ENCODE measurements at regions not wholly inside any gene's neighbourhood (a gene's known extent, or its start where the extent isn't known, plus 50 kb on each side); places are given as distances from the start of the nearest gene placed in this dataset.

- Mint-ChIP-seq H3K9me3 (peaks cover 0 to 9% (median 0%) of the 10 kb centered on the region in 11 donors), H3K4me3 (no peak overlapping the region), H3K36me3 (no peaks in the 10 kb centered on the region), H3K27ac (no peak overlapping the region), H3K4me1 (no peaks in the 10 kb centered on the region), H3K27me3 (peaks cover 0 to 3% (median 0%) of the 10 kb centered on the region in 5 donors)
- no peaks in the 10 kb centered on the region for H3K27me3 ChIP-seq (ENCODE audit: control insufficient read depth in 2 of 2, insufficient read depth in 2 of 2, low read length in 2 of 2)
- H3K4me1 ChIP-seq (ENCODE audit: control insufficient read depth in 2 of 2, insufficient read depth in 2 of 2, low read length in 2 of 2) = no peaks in the 10 kb centered on the region
- no peaks in the 10 kb centered on the region for H3K36me3 ChIP-seq (ENCODE audit: control insufficient read depth in 2 of 3, insufficient read depth in 3 of 3, low read length in 3 of 3)
- H3K27ac ChIP-seq (ENCODE audit: low read depth, low read length) = no peak overlapping the region
- no peaks in the 10 kb centered on the region for H3K9me3 ChIP-seq (ENCODE audit: control insufficient read depth in 2 of 3, low read length in 3 of 3)
- no peak for ATAC-seq
- intact Hi-C loops (cut with micrococcal nuclease) = no loop called here
- ChIA-PET POLR2A (no interaction called here), CTCF (no interaction called here)
- H3K4me3 ChIP-seq (ENCODE audit: low read length) = no peak overlapping the region
- no peak for DNase-seq
Measured at GRCh38 chr17:57197466-57198071, 58.8 kb upstream of the MSI2 start.

DNA sequence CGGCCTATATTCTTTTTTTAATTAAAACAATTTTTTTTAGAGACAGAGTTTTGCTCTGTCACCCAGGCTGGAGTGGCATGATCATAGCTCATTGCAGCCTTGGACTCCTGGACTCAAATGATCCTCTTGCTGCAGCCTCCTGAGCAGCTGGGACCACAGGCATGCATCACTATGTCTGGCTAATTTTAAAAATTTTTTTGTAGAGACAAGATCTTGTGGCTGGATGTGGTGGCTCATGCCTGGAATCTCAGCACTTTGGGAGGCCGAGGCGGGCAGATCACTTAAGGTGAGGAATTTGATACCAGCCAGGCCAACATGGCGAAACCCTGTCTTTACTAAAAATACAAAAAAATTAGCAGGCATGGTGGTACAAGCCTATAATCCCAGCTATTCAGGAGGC lies 54.8 kb upstream of the MSI2 start:
- POLR2A ChIA-PET = no interaction called here
- no peak overlapping the region for H3K27ac Mint-ChIP-seq
- H3K27me3 Mint-ChIP-seq = peaks cover 0 to 6% (median 0%) of the 10 kb centered on the region in 5 donors
- Histone ChIP-seq H3K27me3 (ENCODE audit: control insufficient read depth in 2 of 2, insufficient read depth in 2 of 2, low read length in 2 of 2) (no peaks in the 10 kb centered on the region), H3K36me3 (ENCODE audit: control insufficient read depth in 2 of 3, insufficient read depth in 3 of 3, low read length in 3 of 3) (no peaks in the 10 kb centered on the region), H3K4me1 (ENCODE audit: control insufficient read depth in 2 of 2, insufficient read depth in 2 of 2, low read length in 2 of 2) (no peaks in the 10 kb centered on the region), H3K27ac (ENCODE audit: low read depth, low read length) (no peak overlapping the region), H3K9me3 (ENCODE audit: control insufficient read depth in 2 of 3, low read length in 3 of 3) (no peaks in the 10 kb centered on the region), H3K4me3 (ENCODE audit: low read length) (no peak overlapping the region)
- DNase-seq = no peak
- no peak overlapping the region for H3K4me3 Mint-ChIP-seq
- H3K9me3 Mint-ChIP-seq = peaks cover 0 to 4% (median 0%) of the 10 kb centered on the region in 11 donors
- H3K36me3 Mint-ChIP-seq = no peaks in the 10 kb centered on the region
- H3K4me1 Mint-ChIP-seq = no peaks in the 10 kb centered on the region
- CTCF ChIA-PET = no interaction called here
- ATAC-seq = no peak
- intact Hi-C loops (cut with micrococcal nuclease) = no loop called here

- no peak for DNase-seq
- H3K27ac ChIP-seq (ENCODE audit: low read depth, low read length) = no peak overlapping the region
- Mint-ChIP-seq H3K27ac (no peak overlapping the region), H3K9me3 (peaks cover 0 to 12% (median 1%) of the 10 kb centered on the region in 11 donors), H3K4me3 (no peak overlapping the region), H3K36me3 (no peaks in the 10 kb centered on the region), H3K4me1 (no peaks in the 10 kb centered on the region), H3K27me3 (peaks cover 0 to 6% (median 3%) of the 10 kb centered on the region in 5 donors)
- no peaks in the 10 kb centered on the region for H3K27me3 ChIP-seq (ENCODE audit: control insufficient read depth in 2 of 2, insufficient read depth in 2 of 2, low read length in 2 of 2)
- ChIA-PET CTCF (no interaction called here), POLR2A (no interaction called here)
- H3K9me3 ChIP-seq (ENCODE audit: control insufficient read depth in 2 of 3, low read length in 3 of 3) = peaks cover 0 to 6% (median 0%) of the 10 kb centered on the region in 3 experiments
- no peaks in the 10 kb centered on the region for H3K36me3 ChIP-seq (ENCODE audit: control insufficient read depth in 2 of 3, insufficient read depth in 3 of 3, low read length in 3 of 3)
- intact Hi-C loops (cut with micrococcal nuclease) = no loop called here
- no peak for ATAC-seq
- H3K4me1 ChIP-seq (ENCODE audit: control insufficient read depth in 2 of 2, insufficient read depth in 2 of 2, low read length in 2 of 2) = no peaks in the 10 kb centered on the region
- no peak overlapping the region for H3K4me3 ChIP-seq (ENCODE audit: low read length)
Measured at GRCh38 chr17:57203040-57203439, 53.3 kb upstream of the MSI2 start.

Data from naive thymus-derived CD4-positive, alpha-beta T cell (primary cell).